Activated naive CD4-positive, alpha-beta T cell treated with anti-CD3 and anti-CD28 coated beads for 36 hours (primary cell): ENCODE measurements at regions not wholly inside any gene's neighbourhood (a gene's known extent, or its start where the extent isn't known, plus 50 kb on each side); places are given as distances from the start of the nearest gene placed in this dataset.
"Not testable (repeated sequence)": the region's sequence is repeated elsewhere in the genome, so short reads cannot be mapped to it uniquely, and the experiment has no call there.

ENCODE experiments used
- CTCF ChIA-PET: fragments of 350-600 bp; sonication (Branson Sonifier 250); formaldehyde crosslinking; loops from one replicate; lab custom pipeline; 2021; ENCODE audit warnings: antibody characterized with exemption; lab: Charles Lee
- DNase-seq: peaks from one replicate; pipeline ENCODE4 v3.0.0-alpha.2; 2020
- H3K27ac Mint-ChIP-seq: one replicate; pipeline ENCODE4 v1.8.0; 2021; ENCODE audit warnings: mild to moderate bottlenecking, mixed read lengths
- H3K27me3 Mint-ChIP-seq: one replicate; pipeline ENCODE4 v1.8.0; 2021; ENCODE audit warnings: low read depth, mixed read lengths
- H3K36me3 Mint-ChIP-seq: one replicate; pipeline ENCODE4 v1.8.0; 2021; ENCODE audit warnings: low read depth, mixed read lengths
- H3K4me1 Mint-ChIP-seq: one replicate; pipeline ENCODE4 v1.8.0; 2021; ENCODE audit warnings: low read depth, mixed read lengths
- H3K4me3 Mint-ChIP-seq: one replicate; pipeline ENCODE4 v1.8.0; 2021; ENCODE audit warnings: mild to moderate bottlenecking, moderate library complexity, mixed read lengths
- H3K9me3 Mint-ChIP-seq: one replicate; pipeline ENCODE4 v1.8.0; 2021; ENCODE audit warnings: mixed read lengths
- intact Hi-C: fragments of 100-400 bp; cut with micrococcal nuclease; formaldehyde crosslinking; loops from one replicate; pipeline ENCODE4 v1.15.1; 2023

- peaks cover 6% of the 10 kb centered on the region for H3K9me3 Mint-ChIP-seq
- H3K36me3 Mint-ChIP-seq, result no peaks in the 10 kb centered on the region
- intact Hi-C loops, result no loop called here
- no peak for DNase-seq
- no peak overlapping the region for H3K4me3 Mint-ChIP-seq
- H3K27ac Mint-ChIP-seq, result no peak overlapping the region
- no peaks in the 10 kb centered on the region for H3K4me1 Mint-ChIP-seq
- CTCF ChIA-PET, result no interaction called here
- H3K27me3 Mint-ChIP-seq, result no peaks in the 10 kb centered on the region
These were observed 79.5 kb upstream of the SLIT2 start for GRCh38 chr4:20172070-20172760.

- H3K4me3 Mint-ChIP-seq, result no peak overlapping the region
- intact Hi-C loops, result no loop called here
- H3K27me3 Mint-ChIP-seq, result no peaks in the 10 kb centered on the region
- H3K36me3 Mint-ChIP-seq, result no peaks in the 10 kb centered on the region
- CTCF ChIA-PET, result no interaction called here
- H3K27ac Mint-ChIP-seq, result no peak overlapping the region
- DNase-seq, result no peak
- peaks cover 3% of the 10 kb centered on the region for H3K9me3 Mint-ChIP-seq
- no peaks in the 10 kb centered on the region for H3K4me1 Mint-ChIP-seq
These were observed 85.2 kb upstream of the SLIT2 start for GRCh38 chr4:20166544-20166943.

GRCh38 chr4:20159516-20159915 is 92.2 kb upstream of the SLIT2 start:
- Mint-ChIP-seq H3K36me3 (no peaks in the 10 kb centered on the region), H3K4me1 (no peaks in the 10 kb centered on the region), H3K9me3 (peaks cover 5% of the 10 kb centered on the region), H3K27me3 (no peaks in the 10 kb centered on the region), H3K4me3 (no peak overlapping the region), H3K27ac (no peak overlapping the region)
- CTCF ChIA-PET, result no interaction called here
- intact Hi-C loops, result no loop called here
- DNase-seq, result no peak

- peaks cover 5% of the 10 kb centered on the region for H3K9me3 Mint-ChIP-seq
- CTCF ChIA-PET, result no interaction called here
- no peak for DNase-seq
- no peaks in the 10 kb centered on the region for H3K4me1 Mint-ChIP-seq
- H3K27ac Mint-ChIP-seq, result no peak overlapping the region
- H3K4me3 Mint-ChIP-seq, result no peak overlapping the region
- H3K27me3 Mint-ChIP-seq, result no peaks in the 10 kb centered on the region
- intact Hi-C loops, result no loop called here
- H3K36me3 Mint-ChIP-seq, result no peaks in the 10 kb centered on the region
These were observed 93.5 kb upstream of the SLIT2 start for GRCh38 chr4:20158195-20158594.

GRCh38 chr4:20151436-20151835 is 100.3 kb upstream of the SLIT2 start:
- Mint-ChIP-seq H3K36me3 (no peaks in the 10 kb centered on the region), H3K9me3 (peaks cover 4% of the 10 kb centered on the region), H3K4me3 (no peak overlapping the region), H3K27ac (no peak overlapping the region), H3K27me3 (no peaks in the 10 kb centered on the region), H3K4me1 (no peaks in the 10 kb centered on the region)
- no peak for DNase-seq
- CTCF ChIA-PET, result no interaction called here
- intact Hi-C loops, result no loop called here

- H3K4me3 Mint-ChIP-seq, H3K27ac Mint-ChIP-seq, intact Hi-C loops, DNase-seq, H3K36me3 Mint-ChIP-seq, H3K4me1 Mint-ChIP-seq, CTCF ChIA-PET, H3K27me3 Mint-ChIP-seq: not testable (repeated sequence)
- peaks cover 18% of the 10 kb centered on the region for H3K9me3 Mint-ChIP-seq
These were observed 102.6 kb upstream of the SLIT2 start for GRCh38 chr4:20149143-20149542.

GRCh38 chr4:20137176-20137575 is 114.5 kb upstream of the SLIT2 start:
- Mint-ChIP-seq H3K4me1 (no peaks in the 10 kb centered on the region), H3K27ac (no peak overlapping the region)

GRCh38 chr4:20127626-20128025 is 124.1 kb upstream of the SLIT2 start:
- no peaks in the 10 kb centered on the region for H3K4me1 Mint-ChIP-seq
- intact Hi-C loops, result no loop called here
- no peaks in the 10 kb centered on the region for H3K9me3 Mint-ChIP-seq
- no peaks in the 10 kb centered on the region for H3K36me3 Mint-ChIP-seq
- CTCF ChIA-PET, result no interaction called here
- no peak overlapping the region for H3K27ac Mint-ChIP-seq
- DNase-seq, result no peak
- no peaks in the 10 kb centered on the region for H3K27me3 Mint-ChIP-seq
- no peak overlapping the region for H3K4me3 Mint-ChIP-seq

More at GRCh38 chr4:20137176-20137575, 114.5 kb upstream of the SLIT2 start:
- intact Hi-C loops, result no loop called here
- CTCF ChIA-PET, result no interaction called here
- H3K36me3 Mint-ChIP-seq, result no peaks in the 10 kb centered on the region
- H3K4me3 Mint-ChIP-seq, result no peak overlapping the region
- H3K9me3 Mint-ChIP-seq, result peaks cover 9% of the 10 kb centered on the region
- H3K27me3 Mint-ChIP-seq, result no peaks in the 10 kb centered on the region
- DNase-seq, result no peak

GRCh38 chr4:20126906-20127305 is 124.8 kb upstream of the SLIT2 start:
- no peak overlapping the region for H3K27ac Mint-ChIP-seq
- H3K27me3 Mint-ChIP-seq, result no peaks in the 10 kb centered on the region
- CTCF ChIA-PET, result no interaction called here
- H3K4me1 Mint-ChIP-seq, result no peaks in the 10 kb centered on the region
- DNase-seq, result no peak
- H3K9me3 Mint-ChIP-seq, result no peaks in the 10 kb centered on the region
- H3K36me3 Mint-ChIP-seq, result no peaks in the 10 kb centered on the region
- intact Hi-C loops, result no loop called here
- H3K4me3 Mint-ChIP-seq, result no peak overlapping the region

GRCh38 chr4:20124317-20125026 is 127.2 kb upstream of the SLIT2 start:
- intact Hi-C loops, result no loop called here
- no peak for DNase-seq
- no peaks in the 10 kb centered on the region for H3K27me3 Mint-ChIP-seq
- no peaks in the 10 kb centered on the region for H3K4me1 Mint-ChIP-seq
- no peaks in the 10 kb centered on the region for H3K9me3 Mint-ChIP-seq
- no peak overlapping the region for H3K27ac Mint-ChIP-seq
- no peak overlapping the region for H3K4me3 Mint-ChIP-seq
- CTCF ChIA-PET, result no interaction called here
- no peaks in the 10 kb centered on the region for H3K36me3 Mint-ChIP-seq

- no peak overlapping the region for H3K4me3 Mint-ChIP-seq
- CTCF ChIA-PET, result no interaction called here
- H3K4me1 Mint-ChIP-seq, result no peaks in the 10 kb centered on the region
- H3K9me3 Mint-ChIP-seq, result peaks cover 3% of the 10 kb centered on the region
- intact Hi-C loops, result no loop called here
- no peak overlapping the region for H3K27ac Mint-ChIP-seq
- no peaks in the 10 kb centered on the region for H3K27me3 Mint-ChIP-seq
- H3K36me3 Mint-ChIP-seq, result no peaks in the 10 kb centered on the region
- no peak for DNase-seq
These were observed 129.3 kb upstream of the SLIT2 start for GRCh38 chr4:20122198-20122988.

- CTCF ChIA-PET, result no interaction called here
- no peaks in the 10 kb centered on the region for H3K36me3 Mint-ChIP-seq
- intact Hi-C loops, result no loop called here
- H3K27me3 Mint-ChIP-seq, result no peaks in the 10 kb centered on the region
- peaks cover 4% of the 10 kb centered on the region for H3K9me3 Mint-ChIP-seq
- no peak overlapping the region for H3K4me3 Mint-ChIP-seq
- H3K27ac Mint-ChIP-seq, result no peak overlapping the region
- no peak for DNase-seq
- H3K4me1 Mint-ChIP-seq, result no peaks in the 10 kb centered on the region
These were observed 132.6 kb upstream of the SLIT2 start for GRCh38 chr4:20119141-20119540.
